ENCODE measurements at regions not wholly inside any gene's neighbourhood (a gene's known extent, or its start where the extent isn't known, plus 50 kb on each side); places are given as distances from the start of the nearest gene placed in this dataset.

GRCh38 chr2:198408171-198408570 lies 603.8 kb downstream of the PLCL1 start:
- no peak for TF ChIP-seq EZH2 (IDR thresholded peaks at IDR 0.05; ENCODE audit: borderline replicate concordance)
- TF ChIP-seq, protein P1, sequence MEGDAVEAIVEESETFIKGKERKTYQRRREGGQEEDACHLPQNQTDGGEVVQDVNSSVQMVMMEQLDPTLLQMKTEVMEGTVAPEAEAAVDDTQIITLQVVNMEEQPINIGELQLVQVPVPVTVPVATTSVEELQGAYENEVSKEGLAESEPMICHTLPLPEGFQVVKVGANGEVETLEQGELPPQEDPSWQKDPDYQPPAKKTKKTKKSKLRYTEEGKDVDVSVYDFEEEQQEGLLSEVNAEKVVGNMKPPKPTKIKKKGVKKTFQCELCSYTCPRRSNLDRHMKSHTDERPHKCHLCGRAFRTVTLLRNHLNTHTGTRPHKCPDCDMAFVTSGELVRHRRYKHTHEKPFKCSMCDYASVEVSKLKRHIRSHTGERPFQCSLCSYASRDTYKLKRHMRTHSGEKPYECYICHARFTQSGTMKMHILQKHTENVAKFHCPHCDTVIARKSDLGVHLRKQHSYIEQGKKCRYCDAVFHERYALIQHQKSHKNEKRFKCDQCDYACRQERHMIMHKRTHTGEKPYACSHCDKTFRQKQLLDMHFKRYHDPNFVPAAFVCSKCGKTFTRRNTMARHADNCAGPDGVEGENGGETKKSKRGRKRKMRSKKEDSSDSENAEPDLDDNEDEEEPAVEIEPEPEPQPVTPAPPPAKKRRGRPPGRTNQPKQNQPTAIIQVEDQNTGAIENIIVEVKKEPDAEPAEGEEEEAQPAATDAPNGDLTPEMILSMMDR (IDR thresholded peaks at IDR 0.05; ENCODE audit: poor library complexity), result no peak

Measured in hepatocyte (in vitro differentiated cells).